ENCODE measurements at regions not wholly inside any gene's neighbourhood (a gene's known extent, or its start where the extent isn't known, plus 50 kb on each side); places are given as distances from the start of the nearest gene placed in this dataset.
"Not testable (repeated sequence)": the region's sequence is repeated elsewhere in the genome, so short reads cannot be mapped to it uniquely, and the experiment has no call there.

GRCh38 chr15:53829471-53829870 is 70.0 kb upstream of the WDR72 start:
- in situ Hi-C loops (cut with HindIII; ENCODE audit: low sequenced_read_pairs) = no loop called here
- no peak overlapping the region for H3K4me3 ChIP-seq (ENCODE audit: low read depth, low read length)
- TF ChIP-seq, protein P1, sequence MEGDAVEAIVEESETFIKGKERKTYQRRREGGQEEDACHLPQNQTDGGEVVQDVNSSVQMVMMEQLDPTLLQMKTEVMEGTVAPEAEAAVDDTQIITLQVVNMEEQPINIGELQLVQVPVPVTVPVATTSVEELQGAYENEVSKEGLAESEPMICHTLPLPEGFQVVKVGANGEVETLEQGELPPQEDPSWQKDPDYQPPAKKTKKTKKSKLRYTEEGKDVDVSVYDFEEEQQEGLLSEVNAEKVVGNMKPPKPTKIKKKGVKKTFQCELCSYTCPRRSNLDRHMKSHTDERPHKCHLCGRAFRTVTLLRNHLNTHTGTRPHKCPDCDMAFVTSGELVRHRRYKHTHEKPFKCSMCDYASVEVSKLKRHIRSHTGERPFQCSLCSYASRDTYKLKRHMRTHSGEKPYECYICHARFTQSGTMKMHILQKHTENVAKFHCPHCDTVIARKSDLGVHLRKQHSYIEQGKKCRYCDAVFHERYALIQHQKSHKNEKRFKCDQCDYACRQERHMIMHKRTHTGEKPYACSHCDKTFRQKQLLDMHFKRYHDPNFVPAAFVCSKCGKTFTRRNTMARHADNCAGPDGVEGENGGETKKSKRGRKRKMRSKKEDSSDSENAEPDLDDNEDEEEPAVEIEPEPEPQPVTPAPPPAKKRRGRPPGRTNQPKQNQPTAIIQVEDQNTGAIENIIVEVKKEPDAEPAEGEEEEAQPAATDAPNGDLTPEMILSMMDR (IDR thresholded peaks at IDR 0.05; ENCODE audit: low read depth, low read length, missing control alignments) = no peak
- DNase-seq (ENCODE audit: low read depth) = no peak

DNA sequence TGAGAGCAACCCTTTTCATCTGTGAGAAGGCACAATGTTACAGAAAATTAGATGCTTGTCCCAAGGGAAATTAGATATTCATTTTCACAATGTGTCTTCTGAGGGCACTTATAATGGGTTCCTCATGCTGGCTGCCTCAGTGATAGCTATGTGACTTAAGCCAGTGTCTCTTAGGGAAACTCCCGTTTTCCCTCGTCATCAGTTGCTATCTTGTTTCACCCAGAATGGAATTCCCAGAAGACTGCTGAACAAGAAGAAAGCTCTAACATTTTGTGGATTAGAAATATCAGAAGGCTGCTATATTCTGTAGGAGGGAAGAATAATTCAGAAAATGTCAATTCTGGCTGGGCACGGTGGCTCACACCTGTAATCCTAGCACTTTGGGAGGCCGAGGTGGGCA is 67.9 kb upstream of the WDR72 start:
- in situ Hi-C loops (cut with HindIII; ENCODE audit: low sequenced_read_pairs) = no loop called here
- TF ChIP-seq, protein P1 (IDR thresholded peaks at IDR 0.05; ENCODE audit: low read depth, low read length, missing control alignments) = no peak
- DNase-seq (ENCODE audit: low read depth) = no peak
- no peak overlapping the region for H3K4me3 ChIP-seq (ENCODE audit: low read depth, low read length)

- TF ChIP-seq, protein P1 (IDR thresholded peaks at IDR 0.05; ENCODE audit: low read depth, low read length, missing control alignments) = no peak
- in situ Hi-C loops (cut with HindIII; ENCODE audit: low sequenced_read_pairs) = no loop called here
- DNase-seq (ENCODE audit: low read depth) = peak; percentile 9
- no peak overlapping the region for H3K4me3 ChIP-seq (ENCODE audit: low read depth, low read length)
Measured at GRCh38 chr15:53811530-53811929, 52.1 kb upstream of the WDR72 start.

DNA sequence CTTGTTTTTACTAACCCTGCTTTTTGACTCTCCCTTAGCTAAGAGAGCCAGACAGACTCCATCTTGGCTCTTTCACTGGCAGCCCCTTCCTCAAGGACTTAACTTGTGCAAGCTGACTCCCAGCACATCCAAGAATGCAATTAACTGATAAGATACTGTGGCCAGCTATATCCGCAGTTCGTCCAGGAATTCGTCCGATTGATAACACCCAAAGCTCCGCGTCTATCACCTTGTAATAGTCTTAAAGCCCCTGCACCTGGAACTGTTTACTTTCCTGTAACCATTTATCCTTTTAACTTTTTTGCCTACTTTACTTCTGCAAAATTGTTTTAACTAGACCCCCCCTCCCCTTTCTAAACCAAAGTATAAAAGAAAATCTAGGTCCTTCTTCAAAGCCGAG is 50.8 kb upstream of the WDR72 start:
- in situ Hi-C loops (cut with HindIII; ENCODE audit: low sequenced_read_pairs) = not testable (repeated sequence)

More for the DNA sequence above, 50.8 kb upstream of the WDR72 start:
- H3K4me3 ChIP-seq (ENCODE audit: low read depth, low read length); DNase-seq (ENCODE audit: low read depth): not testable (repeated sequence)
